PC-3 (cell line): ENCODE measurements at regions not wholly inside any gene's neighbourhood (a gene's known extent, or its start where the extent isn't known, plus 50 kb on each side); places are given as distances from the start of the nearest gene placed in this dataset.

Experiments used
- ATAC-seq: fragments of 200-7000 bp; cut with Tn5 transposase; 2 replicates; pipeline ENCODE4 v1.9.1; 2020; ENCODE audit warnings: mild to moderate bottlenecking, moderate library complexity
- BruUV-seq: library from RNA; stranded (reverse); fragments of 400-500 nt; replicated peaks from 2 replicates; lab custom pipeline; 2021; lab: Mats Ljungman, UMichigan
- CTCF ChIA-PET: fragments of 300-600 bp; sonication (Branson Sonifier 250); formaldehyde crosslinking; loops from one replicate; lab custom pipeline; 2022; ENCODE audit warnings: antibody characterized with exemption; lab: Charles Lee
- POLR2A ChIA-PET: fragments of 300-600 bp; sonication (Branson Sonifier 250); formaldehyde crosslinking; loops from one replicate; lab custom pipeline; 2022; ENCODE audit warnings: antibody characterized with exemption; ENCODE audit not compliant: unreplicated experiment; lab: Charles Lee
- DNase-seq: peaks from one replicate; pipeline ENCODE4 v3.0.0-alpha.2; 2015
- H2AFZ ChIP-seq: fragments of 300-600 bp; sonication (generic); 2 replicates; pipeline ENCODE4 v1.6.0; 2016; ENCODE audit warnings: antibody characterized with exemption, low read length
- H3F3A ChIP-seq: fragments of 300-600 bp; sonication (generic); one replicate; pipeline ENCODE4 v1.6.0; 2017; ENCODE audit warnings: antibody characterized with exemption, low read length, control low read depth, mild to moderate bottlenecking; ENCODE audit not compliant: unreplicated experiment
- H3K27ac ChIP-seq: fragments of 300-600 bp; sonication (generic); 2 replicates; pipeline ENCODE4 v1.5.1; 2016; ENCODE audit warnings: mild to moderate bottlenecking, low read length
- H3K27me3 ChIP-seq: fragments of 300-600 bp; sonication (generic); 2 replicates; pipeline ENCODE4 v1.6.1; 2016; ENCODE audit warnings: low read length, mixed read lengths
- H3K36me3 ChIP-seq: fragments of 300-600 bp; sonication (generic); 2 replicates; pipeline ENCODE4 v1.6.1; 2016; ENCODE audit warnings: low read depth, mixed run types, low read length, mixed read lengths
- H3K4me1 ChIP-seq: fragments of 300-600 bp; sonication (generic); 2 replicates; pipeline ENCODE4 v1.5.1; 2016; ENCODE audit warnings: low read length; ENCODE audit not compliant: insufficient read depth
- H3K4me2 ChIP-seq: fragments of 300-600 bp; sonication (generic); 2 replicates; pipeline ENCODE4 v1.6.0; 2016; ENCODE audit warnings: low read length
- H3K4me3 ChIP-seq: fragments of 300-600 bp; sonication (generic); 2 replicates; pipeline ENCODE4 v1.5.1; 2016; ENCODE audit warnings: mild to moderate bottlenecking, low read length, mixed read lengths
- H3K79me2 ChIP-seq: fragments of 300-600 bp; sonication (generic); 2 replicates; pipeline ENCODE4 v1.6.1; 2017; ENCODE audit warnings: low read length, mixed read lengths
- H3K9ac ChIP-seq: fragments of 300-600 bp; sonication (generic); 2 replicates; pipeline ENCODE4 v1.6.0; 2016; ENCODE audit warnings: mild to moderate bottlenecking, low read length
- H3K9me2 ChIP-seq: fragments of 300-600 bp; sonication (generic); replicated peaks from 2 replicates; pipeline ENCODE4 v1.6.1; 2016; ENCODE audit warnings: mixed run types, low read length, mixed read lengths
- H3K9me3 ChIP-seq: fragments of 300-600 bp; sonication (generic); 2 replicates; pipeline ENCODE4 v1.6.1; 2016; ENCODE audit warnings: low read length, mixed read lengths
- H4K20me1 ChIP-seq: fragments of 300-600 bp; sonication (generic); 2 replicates; pipeline ENCODE4 v1.6.1; 2016; ENCODE audit warnings: low read length, mixed read lengths
- EZH2 ChIP-seq: fragments of 300-600 bp; sonication (generic); IDR thresholded peaks from one replicate; pipeline ENCODE4 v1.6.1; 2017; ENCODE audit warnings: antibody characterized with exemption, mild to moderate bottlenecking, low read length; ENCODE audit not compliant: unreplicated experiment
- EZH2phosphoT487 ChIP-seq: fragments of 300-600 bp; sonication (generic); IDR thresholded peaks from 2 replicates; pipeline ENCODE4 v1.6.1; 2018; ENCODE audit warnings: mild to moderate bottlenecking, antibody characterized with exemption, low read length, borderline replicate concordance
- intact Hi-C: fragments of 100-400 bp; cut with micrococcal nuclease; formaldehyde crosslinking; loops from 2 replicates; pipeline ENCODE4 v1.9.0; 2023
- TF ChIP-seq, protein P1 (sequence below): fragments of 300-600 bp; sonication (generic); conservative IDR thresholded peaks from 2 replicates; pipeline ENCODE4 v1.5.1; 2017; ENCODE audit warnings: antibody characterized with exemption, low read depth, mild to moderate bottlenecking, low read length

DNA sequence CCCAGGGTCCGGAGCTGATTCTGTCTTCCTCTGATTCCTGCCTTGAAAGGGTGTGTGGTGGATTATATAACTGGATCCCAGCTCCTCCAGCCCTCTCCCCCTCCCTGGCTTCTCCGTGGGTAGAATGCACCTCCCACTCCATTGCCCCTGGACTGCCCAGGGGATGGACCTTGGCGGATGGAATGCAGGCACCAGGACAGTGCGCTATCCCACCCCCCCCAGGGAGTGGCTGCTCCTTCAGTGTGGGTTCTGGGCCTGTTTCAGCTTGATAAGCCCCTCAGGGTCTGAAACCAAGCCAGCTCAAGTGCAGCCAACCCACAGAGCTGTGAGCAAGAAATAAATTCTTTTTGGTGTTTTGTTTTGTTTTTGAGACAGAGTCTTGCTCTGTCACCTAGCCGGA lies 112.4 kb upstream of the TMEM132D start:
- DNase-seq (no peak), ATAC-seq (no peak)
- H3K4me3 ChIP-seq, result no peak overlapping the region
- no peaks in the 10 kb centered on the region for H3K79me2 ChIP-seq
- no peaks in the 10 kb centered on the region for H3K36me3 ChIP-seq
- H3K4me1 ChIP-seq, result no peaks in the 10 kb centered on the region
- H3K4me2 ChIP-seq, result no peak overlapping the region
- TF ChIP-seq EZH2phosphoT487 (no peak), EZH2 (no peak)
- TF ChIP-seq, protein P1, sequence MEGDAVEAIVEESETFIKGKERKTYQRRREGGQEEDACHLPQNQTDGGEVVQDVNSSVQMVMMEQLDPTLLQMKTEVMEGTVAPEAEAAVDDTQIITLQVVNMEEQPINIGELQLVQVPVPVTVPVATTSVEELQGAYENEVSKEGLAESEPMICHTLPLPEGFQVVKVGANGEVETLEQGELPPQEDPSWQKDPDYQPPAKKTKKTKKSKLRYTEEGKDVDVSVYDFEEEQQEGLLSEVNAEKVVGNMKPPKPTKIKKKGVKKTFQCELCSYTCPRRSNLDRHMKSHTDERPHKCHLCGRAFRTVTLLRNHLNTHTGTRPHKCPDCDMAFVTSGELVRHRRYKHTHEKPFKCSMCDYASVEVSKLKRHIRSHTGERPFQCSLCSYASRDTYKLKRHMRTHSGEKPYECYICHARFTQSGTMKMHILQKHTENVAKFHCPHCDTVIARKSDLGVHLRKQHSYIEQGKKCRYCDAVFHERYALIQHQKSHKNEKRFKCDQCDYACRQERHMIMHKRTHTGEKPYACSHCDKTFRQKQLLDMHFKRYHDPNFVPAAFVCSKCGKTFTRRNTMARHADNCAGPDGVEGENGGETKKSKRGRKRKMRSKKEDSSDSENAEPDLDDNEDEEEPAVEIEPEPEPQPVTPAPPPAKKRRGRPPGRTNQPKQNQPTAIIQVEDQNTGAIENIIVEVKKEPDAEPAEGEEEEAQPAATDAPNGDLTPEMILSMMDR, result no peak
- CTCF ChIA-PET, result no interaction called here
- intact Hi-C loops, result no loop called here
- H3K27me3 ChIP-seq, result peaks cover 13% of the 10 kb centered on the region
- no peaks in the 10 kb centered on the region for H3K9me3 ChIP-seq
- no peak overlapping the region for H2AFZ ChIP-seq
- H3K27ac ChIP-seq, result no peak overlapping the region
- POLR2A ChIA-PET, result no interaction called here
- no peaks in the 10 kb centered on the region for H3F3A ChIP-seq
- no TSS peak for BruUV-seq
- H4K20me1 ChIP-seq, result no peaks in the 10 kb centered on the region
- no peaks in the 10 kb centered on the region for H3K9me2 ChIP-seq
- no peak overlapping the region for H3K9ac ChIP-seq

DNA sequence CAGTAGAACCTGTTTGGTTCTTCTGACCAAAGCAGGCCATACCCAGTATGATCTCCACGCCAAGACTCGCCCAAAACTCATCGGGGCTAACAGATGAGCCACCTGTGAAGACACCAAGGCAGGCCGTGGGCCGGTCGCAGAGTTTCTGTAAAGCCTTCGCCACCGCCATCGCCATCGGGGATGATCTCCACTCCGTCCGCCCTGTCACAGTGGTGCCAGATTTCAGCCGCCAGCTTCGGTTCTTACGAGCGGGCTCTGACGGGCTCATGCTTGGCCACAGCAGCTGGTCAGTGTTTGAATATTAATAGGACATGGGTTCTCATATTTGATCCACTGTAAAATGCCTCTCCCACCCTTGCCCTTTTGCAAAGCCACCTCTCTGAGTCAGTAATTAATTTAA lies 113.2 kb upstream of the TMEM132D start:
- H3K9me2 ChIP-seq, result no peaks in the 10 kb centered on the region
- H3K9ac ChIP-seq, result no peak overlapping the region
- no peak for ATAC-seq
- no peaks in the 10 kb centered on the region for H3F3A ChIP-seq
- H4K20me1 ChIP-seq, result no peaks in the 10 kb centered on the region
- H3K27me3 ChIP-seq, result peaks cover 13% of the 10 kb centered on the region; the same call in 1 of the 2 replicates
- H3K79me2 ChIP-seq, result no peaks in the 10 kb centered on the region
- H3K36me3 ChIP-seq, result no peaks in the 10 kb centered on the region
- no peak for DNase-seq
- no peaks in the 10 kb centered on the region for H3K4me1 ChIP-seq
- H3K9me3 ChIP-seq, result no peaks in the 10 kb centered on the region
- TF ChIP-seq, protein P1, result no peak
- TF ChIP-seq EZH2phosphoT487 (no peak), EZH2 (no peak)
- no peak overlapping the region for H3K27ac ChIP-seq
- no TSS peak for BruUV-seq
- intact Hi-C loops, result no loop called here
- no peak overlapping the region for H2AFZ ChIP-seq
- no peak overlapping the region for H3K4me2 ChIP-seq
- H3K4me3 ChIP-seq, result no peak overlapping the region
- ChIA-PET POLR2A (no interaction called here), CTCF (no interaction called here)

DNA sequence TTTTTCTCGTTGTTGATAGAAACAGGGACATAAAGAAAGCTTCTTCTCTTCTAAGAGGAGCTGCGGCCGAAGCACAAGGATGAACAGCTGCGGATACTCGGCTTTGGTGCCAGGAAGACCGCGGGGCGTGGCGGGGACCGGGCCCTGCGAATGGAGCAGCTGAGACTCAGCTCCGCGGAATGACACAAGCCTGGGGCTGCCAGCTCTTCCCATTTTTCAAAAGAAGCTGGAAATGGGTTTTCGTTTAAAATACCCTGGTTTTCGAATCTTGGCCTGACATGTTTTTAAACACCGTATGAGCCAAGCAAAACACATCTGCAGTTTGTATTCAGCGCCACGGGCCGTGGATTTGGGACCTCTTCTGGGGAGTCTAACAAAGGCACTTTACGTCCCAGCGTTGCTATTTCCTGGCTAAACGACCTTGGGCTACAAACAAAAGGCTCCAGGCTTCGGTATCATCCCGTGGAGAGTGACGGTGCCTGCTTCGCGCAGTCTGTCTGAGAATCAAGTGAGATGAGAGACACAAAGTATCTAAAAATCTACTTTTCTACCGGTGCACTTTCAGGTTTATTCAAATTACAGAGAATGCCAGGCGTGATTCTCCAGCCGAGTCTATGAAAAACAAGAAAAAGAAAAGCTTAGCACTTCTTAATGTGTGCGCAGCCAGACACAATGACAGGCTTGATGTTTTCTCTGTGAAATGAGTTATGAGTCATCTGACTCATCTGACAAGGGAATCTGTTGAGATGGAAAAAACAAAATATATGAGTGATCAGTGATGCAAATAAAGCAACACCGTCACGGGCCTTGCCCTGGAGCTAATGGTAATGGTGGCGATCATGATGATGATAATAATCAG lies 114.0 kb upstream of the TMEM132D start:
- TF ChIP-seq EZH2 (no peak), EZH2phosphoT487 (no peak)
- TF ChIP-seq, protein P1, result no peak
- no peaks in the 10 kb centered on the region for H3K4me1 ChIP-seq
- H3K36me3 ChIP-seq, result no peaks in the 10 kb centered on the region
- no peak overlapping the region for H3K27ac ChIP-seq
- H3K79me2 ChIP-seq, result no peaks in the 10 kb centered on the region
- no peaks in the 10 kb centered on the region for H3K9me2 ChIP-seq
- H2AFZ ChIP-seq, result no peak overlapping the region
- no peak overlapping the region for H3K9ac ChIP-seq
- no peaks in the 10 kb centered on the region for H4K20me1 ChIP-seq
- ChIA-PET CTCF (no interaction called here), POLR2A (no interaction called here)
- no peak overlapping the region for H3K4me3 ChIP-seq
- H3K9me3 ChIP-seq, result no peaks in the 10 kb centered on the region
- DNase-seq (no peak), ATAC-seq (no peak)
- H3F3A ChIP-seq, result no peaks in the 10 kb centered on the region
- no TSS peak for BruUV-seq
- intact Hi-C loops, result no loop called here
- H3K4me2 ChIP-seq, result no peak overlapping the region
- H3K27me3 ChIP-seq, result peaks cover 8% of the 10 kb centered on the region; the same call in 1 of the 2 replicates
